Lower lobe of right lung (tissue), 2 donors: ENCODE measurements at regions not wholly inside any gene's neighbourhood (a gene's known extent, or its start where the extent isn't known, plus 50 kb on each side); places are given as distances from the start of the nearest gene placed in this dataset.
A peak's percentile ranks its signal among the peaks of the same experiment; 100 is the strongest.

Source experiments
- ATAC-seq, 2 donors: fragments of 200-7000 bp; cut with Tn5 transposase; one replicate each; pipeline ENCODE4 v1.9.1; 2020 to 2022; ENCODE audit warnings: mild to moderate bottlenecking in 2 of 2, moderate library complexity in 2 of 2
- DNase-seq: peaks from one replicate; pipeline ENCODE4 v3.0.0-alpha.2; 2020
- H3K27ac ChIP-seq: fragments of 200-600 bp; one replicate; pipeline ENCODE4 v1.8.0; 2022
- H3K27me3 ChIP-seq: fragments of 200-600 bp; one replicate; pipeline ENCODE4 v1.8.0; 2022; ENCODE audit warnings: low read depth
- H3K36me3 ChIP-seq: fragments of 200-600 bp; one replicate; pipeline ENCODE4 v1.8.0; 2022; ENCODE audit warnings: mild to moderate bottlenecking
- H3K4me1 ChIP-seq: fragments of 200-600 bp; one replicate; pipeline ENCODE4 v1.8.0; 2022
- H3K4me3 ChIP-seq: fragments of 200-600 bp; one replicate; pipeline ENCODE4 v1.8.0; 2022; ENCODE audit warnings: mild to moderate bottlenecking
- H3K9me3 ChIP-seq: fragments of 200-600 bp; one replicate; pipeline ENCODE4 v1.8.0; 2022
- CTCF ChIP-seq: fragments of 200-600 bp; IDR thresholded peaks from one replicate; pipeline ENCODE4 v1.8.0; 2022; ENCODE audit warnings: antibody characterized with exemption, mild to moderate bottlenecking
- intact Hi-C: fragments of 100-400 bp; cut with DNase I; formaldehyde crosslinking; loops from one replicate; pipeline ENCODE4 v1.11.0; 2022
- donor health status: DM: no; HTN: yes; CAD: no; lungs with severe emphysema.

DNA sequence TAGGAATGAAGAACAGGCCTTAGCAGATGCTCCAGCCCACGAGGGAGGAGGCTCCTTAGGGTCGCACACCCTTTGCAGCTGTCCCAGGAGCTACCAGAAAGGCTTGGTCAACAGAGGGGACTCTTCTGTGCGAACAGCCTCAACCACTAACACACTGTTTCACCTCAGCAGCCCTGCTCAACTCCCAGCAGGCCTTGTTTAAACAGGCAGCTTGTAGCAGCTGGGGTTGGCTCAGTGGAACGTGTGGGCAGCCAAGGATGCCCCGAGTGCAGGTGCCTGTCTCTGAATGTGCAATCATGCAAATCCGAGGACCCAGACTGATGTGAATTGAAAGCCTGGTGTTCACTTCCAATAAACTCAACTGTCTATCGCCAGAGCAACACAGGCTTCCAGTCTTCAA lies 88.7 kb upstream of the CXCR4 start:
- Histone ChIP-seq H3K9me3 (peaks cover 5% of the 10 kb centered on the region), H3K27me3 (no peaks in the 10 kb centered on the region), H3K27ac (peak overlapping the region; percentile 16), H3K36me3 (no peaks in the 10 kb centered on the region), H3K4me3 (no peak overlapping the region), H3K4me1 (peaks cover 19% of the 10 kb centered on the region)
- peak in 1 of 2 donors; percentile 42 for ATAC-seq
- no peak for TF ChIP-seq CTCF
- DNase-seq: no peak
- intact Hi-C loops: no loop called here

DNA sequence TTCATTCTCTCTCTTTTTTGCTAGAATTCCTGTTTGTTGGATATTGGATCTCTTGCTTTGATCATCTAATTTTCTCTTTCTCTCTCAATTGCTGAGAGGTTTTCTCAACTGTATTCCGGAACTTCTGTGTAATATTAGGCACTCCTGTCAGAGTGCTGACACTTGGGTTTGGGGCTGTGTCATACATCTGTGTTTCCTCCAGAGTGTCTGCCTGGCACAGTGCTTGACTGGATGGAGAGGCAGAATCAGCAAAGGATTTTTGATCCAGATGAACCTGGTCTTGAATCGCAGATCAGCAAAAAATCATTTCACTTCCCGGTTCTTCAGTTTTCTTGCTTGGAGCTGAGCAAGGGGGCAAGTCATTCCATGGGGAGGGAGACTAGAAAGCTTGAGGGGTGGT lies 87.7 kb upstream of the CXCR4 start:
- peaks cover 5% of the 10 kb centered on the region for H3K9me3 ChIP-seq
- H3K4me3 ChIP-seq: no peak overlapping the region
- peaks cover 19% of the 10 kb centered on the region for H3K4me1 ChIP-seq
- no peak overlapping the region for H3K27ac ChIP-seq
- DNase-seq (no peak), ATAC-seq (no peak)
- intact Hi-C loops: no loop called here
- TF ChIP-seq CTCF: no peak
- H3K27me3 ChIP-seq: no peaks in the 10 kb centered on the region
- no peaks in the 10 kb centered on the region for H3K36me3 ChIP-seq

DNA sequence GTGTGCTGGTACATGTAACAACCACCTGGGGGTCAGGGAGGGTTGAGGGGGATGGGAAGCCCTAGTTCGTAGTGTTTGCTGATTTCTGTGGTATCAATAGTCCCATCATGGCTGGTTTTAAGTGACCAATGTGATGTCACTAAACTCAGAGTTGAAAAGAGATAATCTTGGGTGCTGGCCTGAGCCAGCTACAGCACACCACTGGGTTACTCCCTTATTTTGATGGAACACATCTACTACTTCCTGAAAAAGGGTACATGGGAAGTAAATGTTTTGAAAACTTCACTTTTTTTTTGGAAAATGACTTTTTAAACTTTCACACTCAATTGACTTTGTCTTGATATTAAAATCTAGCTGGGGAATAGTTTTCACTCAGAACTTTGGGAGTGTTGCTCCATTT lies 87.0 kb upstream of the CXCR4 start:
- intact Hi-C loops: no loop called here
- ATAC-seq (peak in 1 of 2 donors; percentile 38), DNase-seq (no peak)
- Histone ChIP-seq H3K4me1 (peaks cover 19% of the 10 kb centered on the region), H3K27ac (no peak overlapping the region), H3K36me3 (no peaks in the 10 kb centered on the region), H3K4me3 (no peak overlapping the region), H3K9me3 (peaks cover 5% of the 10 kb centered on the region), H3K27me3 (no peaks in the 10 kb centered on the region)
- no peak for TF ChIP-seq CTCF

DNA sequence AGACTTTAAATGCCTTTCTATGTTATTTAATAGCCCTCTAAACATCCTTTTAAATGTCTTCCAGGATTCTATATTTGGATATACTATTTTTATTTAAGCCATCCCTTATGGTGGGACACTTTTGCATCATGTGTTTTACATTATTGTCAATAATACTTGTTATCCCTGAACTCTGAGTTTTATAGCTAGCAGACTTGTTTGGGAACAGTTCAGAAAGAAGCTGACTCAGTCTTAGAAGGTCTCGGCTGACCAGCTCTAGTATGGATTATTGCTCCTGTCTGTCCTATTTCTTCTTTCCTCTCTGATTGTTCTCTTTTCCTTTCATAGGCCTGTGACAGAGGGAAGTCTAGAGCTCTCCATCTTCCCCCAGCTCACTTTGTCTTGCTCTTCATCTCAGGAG lies 77.3 kb upstream of the CXCR4 start:
- Histone ChIP-seq H3K27ac (no peak overlapping the region), H3K4me3 (no peak overlapping the region), H3K9me3 (no peaks in the 10 kb centered on the region), H3K4me1 (no peaks in the 10 kb centered on the region), H3K27me3 (no peaks in the 10 kb centered on the region), H3K36me3 (no peaks in the 10 kb centered on the region)
- TF ChIP-seq CTCF: no peak
- ATAC-seq (no peak), DNase-seq (no peak)
- intact Hi-C loops: no loop called here

DNA sequence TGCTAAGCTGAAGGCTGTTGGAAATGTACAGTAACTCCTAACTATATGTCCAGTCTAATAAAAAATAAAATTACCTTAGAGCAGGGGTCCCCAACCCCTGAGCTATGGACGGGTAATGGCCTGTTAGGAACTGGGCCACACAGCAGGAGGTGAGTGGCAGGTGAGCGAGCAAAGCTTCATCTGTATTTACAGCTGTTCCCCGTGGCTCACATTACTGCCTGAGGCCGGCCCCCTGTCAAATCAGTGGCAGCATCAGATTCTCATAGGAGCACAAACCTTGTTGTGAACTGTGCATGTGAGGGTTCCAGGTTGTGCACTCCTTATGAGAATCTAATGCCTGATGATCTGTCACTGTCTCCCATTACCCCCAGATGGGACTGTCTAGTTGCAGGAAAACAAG lies 73.1 kb upstream of the CXCR4 start:
- H3K9me3 ChIP-seq: no peaks in the 10 kb centered on the region
- no peak overlapping the region for H3K4me3 ChIP-seq
- DNase-seq (no peak), ATAC-seq (no peak)
- H3K4me1 ChIP-seq: no peaks in the 10 kb centered on the region
- H3K36me3 ChIP-seq: no peaks in the 10 kb centered on the region
- intact Hi-C loops: no loop called here
- no peak for TF ChIP-seq CTCF
- H3K27ac ChIP-seq: no peak overlapping the region
- H3K27me3 ChIP-seq: no peaks in the 10 kb centered on the region

DNA sequence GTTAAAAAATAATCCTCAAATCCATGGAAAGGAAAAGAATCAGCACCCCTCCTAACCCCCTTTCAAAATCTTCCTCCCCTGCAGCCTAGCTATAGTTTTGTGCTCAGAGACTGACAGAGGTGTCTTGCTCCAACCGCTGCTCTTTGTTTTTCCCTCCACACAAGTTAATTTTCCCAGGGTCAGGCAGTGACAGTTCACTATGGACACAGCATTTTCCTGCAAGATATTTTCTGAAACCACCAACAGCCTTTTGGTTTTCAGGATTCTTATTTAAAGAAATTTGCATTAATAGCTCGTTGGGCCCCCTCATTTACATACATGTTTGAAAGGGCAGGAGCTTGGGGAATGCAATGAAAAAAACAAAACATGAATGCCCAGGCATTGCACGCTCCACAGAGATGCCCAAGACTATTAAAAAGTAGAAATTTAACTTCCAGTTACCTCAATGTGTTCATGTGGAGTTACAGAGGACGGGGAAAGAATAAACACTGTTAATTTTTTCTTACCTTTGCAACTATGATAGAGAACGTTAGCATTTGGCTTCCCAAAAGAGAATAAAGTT lies 71.4 kb upstream of the CXCR4 start:
- H3K27me3 ChIP-seq: no peaks in the 10 kb centered on the region
- no peak for TF ChIP-seq CTCF
- no peaks in the 10 kb centered on the region for H3K4me1 ChIP-seq
- H3K9me3 ChIP-seq: no peaks in the 10 kb centered on the region
- H3K27ac ChIP-seq: no peak overlapping the region
- intact Hi-C loops: no loop called here
- no peaks in the 10 kb centered on the region for H3K36me3 ChIP-seq
- DNase-seq: no peak
- ATAC-seq: no peak
- H3K4me3 ChIP-seq: no peak overlapping the region
